IPS-NIHi7 (cell line): ENCODE measurements at regions not wholly inside any gene's neighbourhood (a gene's known extent, or its start where the extent isn't known, plus 50 kb on each side); places are given as distances from the start of the nearest gene placed in this dataset.

Experiments used
- DNase-seq: peaks from one replicate; pipeline ENCODE4 v3.0.0; 2012; ENCODE audit warnings: mixed read lengths; ENCODE audit errors: extremely low spot score

DNA sequence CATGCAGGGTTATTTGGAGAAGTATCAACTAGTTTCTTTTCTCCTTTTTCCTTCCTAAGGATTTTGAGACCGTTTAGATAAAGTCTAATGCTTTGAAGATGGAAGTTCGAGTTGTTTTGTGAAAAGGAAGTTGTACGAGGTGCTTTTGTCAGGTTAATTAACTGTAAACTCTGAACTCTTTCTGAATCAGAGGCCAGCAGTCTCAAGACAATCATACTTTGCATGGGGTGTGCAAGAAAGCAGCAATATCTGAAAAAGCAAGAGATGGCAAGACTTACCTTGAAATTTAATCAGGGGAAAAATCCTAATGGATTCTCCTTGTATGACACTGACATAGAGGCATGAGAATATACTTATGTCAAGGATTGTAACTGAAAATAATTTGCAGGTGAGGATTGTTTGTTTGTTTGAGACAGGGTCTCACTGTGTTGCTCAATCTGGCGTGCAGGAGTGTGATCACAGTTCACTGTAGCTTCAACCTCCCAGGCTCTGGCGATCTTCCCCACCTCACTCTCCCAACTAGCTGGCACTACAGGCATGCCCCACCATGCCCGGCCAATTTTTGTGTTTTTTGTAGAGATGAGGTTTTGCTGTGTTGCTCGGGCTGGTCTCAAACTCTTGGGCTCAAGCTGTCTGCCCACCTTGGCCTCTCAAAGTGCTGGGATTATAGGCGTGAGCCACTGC, 170.2 kb upstream of the HMGA2 start:
- no peak for DNase-seq

- DNase-seq = no peak
These were observed 169.2 kb upstream of the HMGA2 start for GRCh38 chr12:65655074-65655493.

GRCh38 chr12:65656156-65656882, 168.0 kb upstream of the HMGA2 start:
- no peak for DNase-seq

DNA sequence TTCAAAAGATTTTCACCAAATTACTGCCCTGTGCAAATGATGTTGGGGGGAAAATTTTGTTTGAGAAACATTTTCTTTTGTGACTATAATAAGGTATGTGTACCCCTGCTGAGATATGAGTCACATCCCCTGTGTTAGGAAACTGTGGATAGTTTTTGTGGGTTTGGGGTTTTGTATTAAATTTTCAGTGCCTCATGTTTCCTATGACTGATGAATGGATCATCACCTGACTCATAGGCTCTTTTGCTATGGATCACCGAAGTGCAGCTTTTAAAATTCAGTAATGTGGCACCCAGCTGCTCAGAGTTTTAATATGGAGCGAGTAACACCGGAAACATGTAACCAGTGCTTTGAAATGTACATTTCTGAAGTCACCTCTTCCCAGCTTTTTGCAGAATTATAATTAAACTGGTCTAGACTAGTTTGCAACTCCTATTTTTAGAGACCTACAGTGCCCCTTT, 167.4 kb upstream of the HMGA2 start:
- no peak for DNase-seq

- DNase-seq = no peak
These were observed 166.6 kb upstream of the HMGA2 start for GRCh38 chr12:65657635-65658034.

GRCh38 chr12:65658360-65658759, 165.9 kb upstream of the HMGA2 start:
- no peak for DNase-seq

DNA sequence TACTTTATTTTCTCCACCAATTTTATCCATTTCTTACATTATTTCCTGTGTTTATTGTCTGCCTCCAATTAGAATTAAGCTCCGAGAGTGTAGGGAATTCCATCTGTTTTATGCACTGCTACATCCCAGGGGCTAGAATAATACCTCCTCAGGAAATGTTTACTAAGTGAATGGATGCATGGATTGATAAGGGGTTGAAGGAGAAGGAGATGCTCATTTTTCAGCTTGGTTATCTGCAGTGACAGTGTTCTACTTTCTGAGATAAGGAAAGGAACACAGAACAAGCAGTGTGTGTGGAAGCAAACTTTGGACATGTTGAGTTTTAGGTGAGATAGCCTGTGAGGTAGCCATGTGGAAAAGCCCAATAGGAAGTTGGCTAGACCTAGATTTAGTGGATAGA, 164.6 kb upstream of the HMGA2 start:
- no peak for DNase-seq

GRCh38 chr12:65660096-65660495, 164.2 kb upstream of the HMGA2 start:
- no peak for DNase-seq

DNA sequence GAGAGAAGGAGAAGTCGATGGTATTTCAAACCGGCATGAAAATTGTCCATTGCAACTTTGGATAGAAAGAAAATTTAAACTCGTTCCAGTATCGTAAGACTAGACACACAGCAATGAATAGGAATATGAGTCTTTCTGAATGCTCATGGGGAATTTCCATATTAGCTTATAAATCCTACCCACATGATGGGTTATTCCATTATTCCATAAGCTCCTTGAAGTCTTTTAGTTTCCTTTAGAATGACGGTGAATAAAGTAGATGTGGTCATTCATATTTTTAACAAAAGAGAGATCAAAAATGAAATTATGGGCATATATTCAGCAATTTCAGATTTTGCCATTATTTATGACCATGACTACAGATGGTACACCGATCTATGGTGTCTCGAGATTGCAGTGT, 163.4 kb upstream of the HMGA2 start:
- DNase-seq = no peak

DNA sequence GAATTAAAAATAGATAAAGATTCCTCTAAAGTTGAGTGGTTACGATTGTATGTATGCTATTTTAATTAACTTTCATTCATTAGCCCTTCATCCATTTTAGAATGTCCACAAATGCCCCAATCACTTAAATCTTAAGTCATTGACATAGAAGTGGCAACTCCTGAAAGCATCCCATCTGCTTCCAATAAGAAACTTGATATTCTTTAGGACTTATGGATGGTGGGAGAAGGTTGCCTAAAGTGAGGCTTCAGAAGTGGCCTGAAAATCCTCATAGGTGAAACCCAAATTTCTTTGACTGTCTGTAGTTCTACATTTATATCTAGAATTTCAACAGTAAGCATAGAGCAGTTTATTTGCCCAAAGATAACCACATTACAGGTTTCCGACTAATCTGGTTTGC, 161.7 kb upstream of the HMGA2 start:
- DNase-seq = no peak

- no peak for DNase-seq
These were observed 161.2 kb upstream of the HMGA2 start for GRCh38 chr12:65663097-65663496.

- DNase-seq = no peak
These were observed 160.6 kb upstream of the HMGA2 start for GRCh38 chr12:65663648-65664047.

DNA sequence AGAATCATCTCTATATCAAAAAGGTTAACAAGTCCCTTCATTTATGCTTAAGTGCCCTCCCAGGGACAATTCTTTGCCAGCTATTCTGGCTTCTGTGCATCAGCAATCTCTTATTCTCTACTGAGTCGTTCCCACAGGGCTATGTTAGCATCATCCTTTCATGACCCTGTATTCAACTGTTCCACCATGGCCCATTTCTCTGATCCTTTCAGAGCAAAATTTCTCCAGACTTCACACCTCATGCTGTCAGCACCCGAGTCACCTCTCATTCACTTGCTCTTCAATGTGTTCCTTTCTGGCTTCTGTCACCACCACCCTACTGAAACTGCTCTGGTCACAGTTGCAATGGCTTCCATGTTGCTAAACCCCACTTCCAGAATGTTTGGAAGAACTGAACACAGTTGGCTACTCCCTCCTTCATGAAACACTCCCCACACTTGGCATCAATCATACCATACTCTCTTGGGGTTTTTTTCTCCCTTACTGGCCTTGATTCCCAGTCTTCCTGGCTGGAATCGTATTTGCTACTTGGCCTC, 159.5 kb upstream of the HMGA2 start:
- no peak for DNase-seq

- no peak for DNase-seq
These were observed 158.5 kb upstream of the HMGA2 start for GRCh38 chr12:65665817-65666216.

GRCh38 chr12:65666876-65667275, 157.4 kb upstream of the HMGA2 start:
- peak; percentile 22 for DNase-seq

GRCh38 chr12:65667932-65668331, 156.4 kb upstream of the HMGA2 start:
- DNase-seq = no peak

- no peak for DNase-seq
These were observed 155.1 kb upstream of the HMGA2 start for GRCh38 chr12:65668981-65669695.

- DNase-seq = no peak
These were observed 153.5 kb upstream of the HMGA2 start for GRCh38 chr12:65670775-65671174.

DNA sequence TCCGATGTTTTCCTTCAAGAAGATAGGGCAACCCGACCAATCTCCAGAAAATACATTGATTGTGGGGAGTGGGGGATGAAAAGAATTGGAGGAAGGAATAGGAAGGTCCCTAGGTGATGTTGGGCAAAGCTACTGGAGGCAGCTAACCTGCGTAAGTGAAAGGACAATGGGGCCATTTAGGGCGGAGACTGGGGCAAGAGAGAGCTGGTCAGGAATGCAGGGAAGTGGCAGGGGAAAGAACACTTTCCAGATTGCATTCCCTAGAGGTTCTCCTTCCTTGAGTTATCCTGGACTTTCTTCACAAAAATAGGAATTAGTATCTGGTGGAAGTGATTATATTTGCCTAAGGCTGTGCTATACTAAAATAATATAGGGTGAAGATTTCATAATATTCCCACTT, 151.8 kb upstream of the HMGA2 start:
- no peak for DNase-seq

DNA sequence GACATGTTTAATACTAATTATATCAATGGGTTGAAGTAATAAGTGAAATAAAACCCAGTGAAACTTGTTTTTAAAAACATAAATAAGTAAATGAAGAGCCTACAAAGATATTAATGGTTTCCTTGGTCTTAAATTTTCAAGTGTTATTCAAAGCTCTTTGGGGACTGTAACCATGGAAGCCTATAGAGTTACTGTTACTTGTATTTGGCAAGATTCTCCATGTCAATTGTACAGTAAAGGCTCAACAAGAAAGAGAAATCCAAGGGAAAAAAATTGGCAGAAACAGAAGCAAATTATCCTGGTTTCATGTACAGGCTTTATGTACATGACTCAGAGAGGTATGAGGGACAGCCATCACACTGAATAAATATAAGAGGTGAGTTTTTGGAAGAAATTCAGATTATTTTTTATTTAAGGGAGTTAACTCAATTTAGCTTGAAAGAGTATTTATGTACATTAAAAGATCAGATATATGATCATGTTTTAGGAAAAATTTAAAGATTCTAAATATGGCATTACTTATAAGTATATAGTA, 151.1 kb upstream of the HMGA2 start:
- no peak for DNase-seq

DNA sequence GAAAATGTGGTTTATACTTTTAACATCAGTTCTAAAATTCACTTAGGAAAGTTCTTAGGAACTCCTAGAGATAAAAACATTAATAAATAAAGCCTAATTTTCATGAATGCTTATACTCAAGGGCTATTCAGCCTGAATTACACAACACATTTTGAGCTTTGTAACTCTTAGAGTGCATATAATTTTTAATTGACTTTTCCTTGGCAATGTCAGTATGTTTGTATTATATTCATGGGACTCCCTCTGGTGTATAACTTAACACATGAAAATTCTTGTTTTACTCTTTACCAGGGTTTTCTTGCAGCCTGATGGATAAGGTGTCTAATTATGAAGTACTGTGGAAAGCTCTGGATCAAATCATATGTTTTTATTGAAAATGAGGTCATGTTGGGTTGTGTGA, 150.6 kb upstream of the HMGA2 start:
- DNase-seq = no peak

- DNase-seq = no peak
These were observed 149.1 kb upstream of the HMGA2 start for GRCh38 chr12:65675141-65675621.
